GDM1 (cell line): ENCODE measurements at regions not wholly inside any gene's neighbourhood (a gene's known extent, or its start where the extent isn't known, plus 50 kb on each side); places are given as distances from the start of the nearest gene placed in this dataset.

Experiments used
- DNase-seq: peaks from one replicate; lab custom pipeline; 2025; lab: John Stamatoyannopoulos, UW

DNA sequence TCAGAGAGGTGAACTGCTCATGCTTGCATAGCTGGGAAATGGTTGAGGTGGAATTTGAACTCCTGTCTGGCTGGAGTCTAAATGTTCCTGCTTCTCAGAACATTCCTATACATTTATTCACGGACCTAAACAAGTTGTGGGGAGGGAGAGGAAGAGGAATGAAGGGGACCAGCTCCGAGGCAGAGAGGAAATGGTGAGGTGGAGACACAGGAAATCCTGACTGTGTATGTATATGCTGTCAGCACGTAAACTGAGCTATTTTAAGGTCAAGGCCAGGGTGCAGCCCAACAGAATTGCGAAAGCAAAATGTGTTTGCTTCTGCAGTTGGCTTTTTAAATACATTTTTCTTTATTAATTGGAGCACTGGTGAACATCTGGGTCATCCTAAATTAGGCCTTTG is 74.1 kb upstream of the POMGNT2 start:
- DNase-seq: peak; percentile 55

DNA sequence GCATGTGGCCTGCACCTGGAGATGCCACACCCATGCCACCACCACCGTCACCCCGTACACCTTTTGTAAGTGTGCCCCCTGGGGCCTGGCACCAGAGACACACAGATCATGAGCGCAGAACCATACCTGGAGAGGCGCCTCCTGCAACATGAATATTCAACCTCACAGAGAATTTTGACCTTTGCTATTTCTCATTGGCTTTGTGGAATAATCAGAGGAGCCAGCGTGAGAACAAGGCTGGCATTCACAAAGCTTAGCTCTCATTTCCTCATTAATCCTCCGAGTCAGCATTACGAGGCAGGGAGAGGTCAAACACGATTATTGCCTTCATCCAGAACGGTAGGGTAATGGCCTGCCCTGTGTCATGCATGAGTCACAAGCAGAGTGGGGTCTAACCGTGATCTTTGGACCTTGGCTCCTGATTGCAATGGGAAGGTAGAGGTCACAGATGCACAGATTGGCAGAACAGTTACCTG is 73.0 kb upstream of the POMGNT2 start:
- no peak for DNase-seq

GRCh38 chr3:43177085-43177484 is 71.2 kb upstream of the POMGNT2 start:
- no peak for DNase-seq

- peak; percentile 35 for DNase-seq
These were observed 70.8 kb upstream of the POMGNT2 start for GRCh38 chr3:43176666-43177065.

- no peak for DNase-seq
These were observed 69.7 kb upstream of the POMGNT2 start for GRCh38 chr3:43175541-43175940.

- no peak for DNase-seq
These were observed 68.1 kb upstream of the POMGNT2 start for GRCh38 chr3:43173949-43174348.

GRCh38 chr3:43171748-43172147 is 65.9 kb upstream of the POMGNT2 start:
- DNase-seq: no peak

DNA sequence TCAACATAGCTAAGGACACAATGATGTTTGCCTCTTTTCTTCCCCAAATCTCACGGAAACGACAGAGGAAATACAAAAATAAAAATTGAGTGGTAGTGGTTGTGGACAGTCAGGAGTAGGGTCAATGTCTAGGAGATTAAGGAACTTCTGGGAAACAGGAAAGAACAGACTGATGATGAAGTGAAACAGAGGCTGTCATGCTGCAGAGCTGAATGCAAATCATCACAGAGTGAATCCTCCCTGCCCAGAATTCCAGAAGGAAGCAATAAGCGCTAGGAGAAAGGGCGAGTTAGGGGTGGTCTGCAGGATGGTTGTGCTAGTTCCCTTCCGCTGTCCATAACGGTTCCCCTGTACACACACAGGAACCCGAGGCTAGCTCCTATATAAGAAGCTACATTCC is 64.7 kb upstream of the POMGNT2 start:
- DNase-seq: no peak

GRCh38 chr3:43169987-43170386 is 64.1 kb upstream of the POMGNT2 start:
- no peak for DNase-seq

GRCh38 chr3:43166406-43166805 is 60.5 kb upstream of the POMGNT2 start:
- no peak for DNase-seq

GRCh38 chr3:43165786-43166185 is 59.9 kb upstream of the POMGNT2 start:
- DNase-seq: no peak

GRCh38 chr3:43163895-43164493 is 58.1 kb upstream of the POMGNT2 start:
- DNase-seq: no peak

- peak; percentile 12 for DNase-seq
These were observed 56.6 kb upstream of the POMGNT2 start for GRCh38 chr3:43162230-43163084.

GRCh38 chr3:43161684-43162229 is 55.9 kb upstream of the POMGNT2 start:
- no peak for DNase-seq

DNA sequence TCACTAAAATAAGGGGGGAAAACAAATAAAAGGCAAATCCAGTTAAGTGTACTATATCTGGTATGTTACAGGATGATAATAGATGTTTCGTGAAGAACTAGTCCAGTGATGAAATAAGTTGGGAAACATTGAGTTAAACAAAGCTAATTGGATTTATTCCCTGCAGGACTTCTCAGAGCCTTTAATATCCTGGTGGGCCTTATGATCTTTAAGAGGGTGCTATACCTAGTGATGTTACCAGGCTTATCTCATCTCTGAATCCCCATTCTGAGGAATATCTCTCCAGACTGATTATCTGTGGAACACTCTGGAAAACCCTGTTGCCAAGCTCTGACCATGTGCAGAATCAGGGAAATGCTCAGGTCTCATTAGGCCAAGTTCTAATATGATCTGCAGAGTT is 54.8 kb upstream of the POMGNT2 start:
- no peak for DNase-seq

DNA sequence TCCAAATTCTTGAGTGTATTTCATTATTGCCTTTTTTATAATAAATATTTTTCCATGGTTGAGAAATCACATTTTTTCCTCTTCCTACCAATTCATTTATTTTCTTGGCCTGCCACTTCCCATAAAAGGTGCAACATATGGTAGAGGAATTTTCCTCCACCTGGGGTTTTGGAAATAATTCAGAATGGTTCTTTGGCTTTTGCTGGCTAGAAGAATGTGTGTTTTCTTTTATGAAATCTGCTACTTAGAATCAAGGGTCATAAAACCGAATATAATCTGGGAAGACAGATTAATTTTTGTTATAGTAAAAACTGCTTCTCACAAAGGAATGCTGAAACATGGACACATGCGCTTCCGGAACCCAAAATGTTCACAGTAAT is 54.0 kb upstream of the POMGNT2 start:
- no peak for DNase-seq

- DNase-seq: no peak
These were observed 53.4 kb upstream of the POMGNT2 start for GRCh38 chr3:43159131-43159875.

GRCh38 chr3:43156812-43157455 is 51.1 kb upstream of the POMGNT2 start:
- no peak for DNase-seq

DNA sequence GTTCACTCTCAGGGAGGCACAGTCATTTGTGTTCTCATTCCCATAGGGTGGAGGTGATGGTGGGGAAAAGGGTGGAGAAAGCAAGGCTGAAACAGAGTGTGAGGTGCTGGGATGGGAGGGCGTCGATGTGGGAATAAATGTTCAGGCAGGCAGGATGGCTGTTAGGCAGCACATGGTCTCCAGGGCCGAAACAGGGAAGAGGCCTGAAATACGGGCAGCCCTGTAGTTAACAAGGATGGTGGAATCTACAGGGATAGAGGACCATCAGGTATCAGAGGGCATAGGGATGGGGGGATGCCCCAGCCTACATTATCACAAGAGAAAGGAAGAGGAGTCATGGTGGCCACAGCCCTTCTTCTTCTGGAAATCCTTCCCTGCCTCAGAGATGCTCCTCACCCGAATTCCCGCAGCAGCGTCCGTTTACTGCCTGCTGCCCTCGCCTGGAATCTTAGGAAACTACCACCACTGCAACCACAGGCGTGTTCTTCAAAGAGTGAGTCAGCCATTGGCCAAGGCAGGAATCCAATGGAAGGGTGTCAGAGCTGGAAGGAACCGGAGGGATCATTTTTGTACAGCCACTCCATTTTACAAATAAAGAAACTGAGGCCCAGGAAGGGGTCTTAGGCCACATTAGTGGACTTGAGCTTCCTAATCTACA is 49.7 kb upstream of the POMGNT2 start:
- DNase-seq: no peak
